ENCODE measurements at regions not wholly inside any gene's neighbourhood (a gene's known extent, or its start where the extent isn't known, plus 50 kb on each side); places are given as distances from the start of the nearest gene placed in this dataset.

- peaks cover 21 to 22% of the 10 kb centered on the region in 2 experiments for H3K4me1 Mint-ChIP-seq
- no peak overlapping the region for H2BK5ac ChIP-seq (ENCODE audit: insufficient read length, low read length)
- no CpG with 5 or more reads among the region's 8 CpGs for WGBS (ENCODE audit: extremely low coverage, insufficient read length, low lambda C conversion rate)
Measured at GRCh38 chr2:16250466-16250865, 310.1 kb downstream of the MYCN start.

More at GRCh38 chr2:16250466-16250865, 310.1 kb downstream of the MYCN start:
- no peak overlapping the region for H4K5ac ChIP-seq (ENCODE audit: insufficient read length, low read depth, low read length)
- Mint-ChIP-seq H3K36me3 (ENCODE audit: insufficient read depth in 1 of 3, low read depth in 3 of 3) (peaks cover 0 to 5% (median 5%) of the 10 kb centered on the region in 3 experiments; a peak in 4 of 7 replicates), H3K9me3 (peaks cover 5 to 8% of the 10 kb centered on the region in 2 experiments), H3K4me3 (no peak overlapping the region), H3K27me3 (ENCODE audit: low read depth) (peaks cover 4% of the 10 kb centered on the region; the same call in 1 of the 2 replicates), H3K27ac (no peak overlapping the region)
- H3K23me2 ChIP-seq (ENCODE audit: insufficient read length, low read depth, low read length, poor library complexity, severe bottlenecking): no peaks in the 10 kb centered on the region
- no peak overlapping the region for H3K14ac ChIP-seq (ENCODE audit: insufficient read depth, low read length)
- no peak overlapping the region for H4K91ac ChIP-seq (ENCODE audit: insufficient read length, low read depth, low read length)
- no peak overlapping the region for H3K18ac ChIP-seq (ENCODE audit: insufficient read length, low read depth, low read length)
- no peak overlapping the region for H3K4me2 ChIP-seq (ENCODE audit: insufficient read depth, insufficient read length, low read length)
- no peak overlapping the region for H3K56ac ChIP-seq (ENCODE audit: insufficient read length, low read depth, low read length)
- H3K9ac ChIP-seq (ENCODE audit: extremely low read depth, insufficient read length, low read length): no peak overlapping the region
- H4K8ac ChIP-seq (replicated peaks; ENCODE audit: insufficient read length, low read depth, low read length): no peak overlapping the region
- H3K79me1 ChIP-seq (ENCODE audit: insufficient read depth, low read depth, low read length, poor library complexity, severe bottlenecking): no peaks in the 10 kb centered on the region
- H3K4me1 ChIP-seq (ENCODE audit: insufficient read depth, low read length): no peaks in the 10 kb centered on the region; the same call in 1 of the 2 replicates
- no peaks in the 10 kb centered on the region for H3K27me3 ChIP-seq (ENCODE audit: insufficient read depth, low read length)
- H2BK15ac ChIP-seq (ENCODE audit: low read depth, low read length): no peak overlapping the region
- no peaks in the 10 kb centered on the region for H4K20me1 ChIP-seq (ENCODE audit: control insufficient read depth, insufficient read depth, insufficient read length)
- TF ChIP-seq CTCF (conservative IDR thresholded peaks at IDR 0.05): no peak
- no peak overlapping the region for H2BK20ac ChIP-seq (ENCODE audit: low read depth, low read length, poor library complexity, severe bottlenecking)
- H3T11ph ChIP-seq (ENCODE audit: low read length): no peak overlapping the region
- H3K4ac ChIP-seq (ENCODE audit: low read depth, low read length): no peak overlapping the region
- no peak overlapping the region for H3K23ac ChIP-seq (ENCODE audit: insufficient read length, low read depth, low read length)
- DNase-seq: no peak
- H3K79me2 ChIP-seq (ENCODE audit: insufficient read depth, low read length): no peaks in the 10 kb centered on the region
- no peaks in the 10 kb centered on the region for H3K9me3 ChIP-seq (ENCODE audit: control insufficient read depth, low read depth, low read length)
- H2AK5ac ChIP-seq (ENCODE audit: insufficient read length, low read length): no peak overlapping the region
- H2BK120ac ChIP-seq (ENCODE audit: low read depth, low read length, poor library complexity, severe bottlenecking): no peak overlapping the region
- no peak overlapping the region for H3K27ac ChIP-seq (ENCODE audit: insufficient read length, low read depth, low read length)
- H2BK12ac ChIP-seq (ENCODE audit: insufficient read length, low read depth, low read length): no peak overlapping the region
- H2AFZ ChIP-seq (ENCODE audit: low read length): no peak overlapping the region

Measured in H9 (cell line).